Stomach (tissue), 8 donors: ENCODE measurements at regions not wholly inside any gene's neighbourhood (a gene's known extent, or its start where the extent isn't known, plus 50 kb on each side); places are given as distances from the start of the nearest gene placed in this dataset.

Experiments used
- DNase-seq, 2 donors: peaks; one replicate each; pipeline versions ENCODE4 v3.0.0 to v3.0.0-alpha.2; 2013 to 2019
- H3K27ac ChIP-seq, 5 donors: fragments of 200-600 bp in 4 of 5; sonication (generic) in 4 of 5; one replicate each; pipeline ENCODE4 v1.5.1; 2013 to 2019; ENCODE audit warnings: mild to moderate bottlenecking in 1 of 5, moderate library complexity in 1 of 5
- H3K27me3 ChIP-seq, 3 donors: fragments of 200-600 bp; sonication (generic); one replicate each; pipeline ENCODE4 v1.5.1; 2017 to 2019; ENCODE audit warnings: mixed run types in 1 of 3
- H3K36me3 ChIP-seq, 4 donors: fragments of 200-600 bp; sonication (generic); 1 replicate in 3 of 4; 2 replicates in 1 of 4; pipeline ENCODE4 v1.5.1; 2016 to 2019
- H3K4me1 ChIP-seq, 4 donors: fragments of 200-600 bp; sonication (generic); one replicate each; pipeline ENCODE4 v1.5.1; 2016 to 2019
- H3K4me3 ChIP-seq, 4 donors: fragments of 200-600 bp; sonication (generic) in 3 of 4; one replicate each; pipeline ENCODE4 v1.5.1; 2016 to 2019; ENCODE audit warnings: mild to moderate bottlenecking in 1 of 4
- H3K9me3 ChIP-seq, 4 donors: fragments of 200-600 bp; sonication (generic); one replicate each; pipeline ENCODE4 v1.5.1; 2016 to 2019
- CTCF ChIP-seq, 7 experiments: fragments of 450-650 bp in 4 of 7; fragments of 200-600 bp in 3 of 7; sonication (generic) in 3 of 7; IDR thresholded peaks; one replicate each; pipeline ENCODE4 v1.5.1; 2016 to 2019; ENCODE audit warnings: antibody characterized with exemption in 7 of 7, control low read depth in 2 of 7, mild to moderate bottlenecking in 1 of 7
- EP300 ChIP-seq: sonication (generic); formaldehyde crosslinking; IDR thresholded peaks from one replicate; pipeline ENCODE4 v1.6.1; 2017; ENCODE audit warnings: antibody characterized with exemption
- POLR2A ChIP-seq, 4 donors: fragments of 450-650 bp; IDR thresholded peaks; one replicate each; pipeline ENCODE4 v1.6.1; 2016; ENCODE audit warnings: antibody characterized with exemption in 4 of 4, control low read depth in 2 of 4, mild to moderate bottlenecking in 1 of 4, moderate library complexity in 1 of 4
- POLR2AphosphoS5 ChIP-seq, 3 donors: sonication (generic); formaldehyde crosslinking; IDR thresholded peaks; one replicate each; pipeline ENCODE4 v1.6.1; 2016; ENCODE audit warnings: antibody characterized with exemption in 3 of 3
- WGBS, 5 donors: extraction: QIAGEN DNeasy Blood & Tissue Kit in 3 of 5; methylation state at CpG; one replicate each; pipeline versions ENCODE4 v1.1.5 to v1.1.7; 2013 to 2018; 5-methylcytosine and 5-hydroxymethylcytosine counted together
- intact Hi-C: fragments of 100-400 bp; cut with DNase I; formaldehyde crosslinking; loops from one replicate; pipeline ENCODE4 v1.15.1; 2023; ENCODE audit warnings: low total_unique reads
- donor health status: healthy with polysubstance abuse.
- donor health status: Bipolar disorder and iron deficiency.
- donor health status: healthy.

- intact Hi-C loops: no loop called here
Measured at GRCh38 chr5:125829349-125829748, 593.9 kb upstream of the GRAMD2B start.

GRCh38 chr5:125833398-125833797, 589.8 kb upstream of the GRAMD2B start:
- H3K9me3 ChIP-seq: peaks cover 0 to 4% (median 0%) of the 10 kb centered on the region in 4 donors
- H3K27ac ChIP-seq: no peak overlapping the region
- H3K27me3 ChIP-seq: no peaks in the 10 kb centered on the region
- H3K4me1 ChIP-seq: peaks cover 0 to 16% (median 8%) of the 10 kb centered on the region in 4 donors
- 46 to 52% (median 49%) methylated on average over 2 of the region's 2 CpGs for WGBS, 5 donors
- no peaks in the 10 kb centered on the region for H3K36me3 ChIP-seq
- DNase-seq: peak in 1 of 2 donors; percentile 2
- H3K4me3 ChIP-seq: no peak overlapping the region
- TF ChIP-seq EP300: no peak
- TF ChIP-seq CTCF (IDR thresholded peaks at IDR 0.05): no peak
- no peak for TF ChIP-seq POLR2A (IDR thresholded peaks at IDR 0.05)
- no peak for TF ChIP-seq POLR2AphosphoS5 (IDR thresholded peaks at IDR 0.05)
- intact Hi-C loops: no loop called here

More at GRCh38 chr5:125829349-125829748, 593.9 kb upstream of the GRAMD2B start:
- H3K4me3 ChIP-seq: no peak overlapping the region
- H3K27ac ChIP-seq: no peak overlapping the region
- no peaks in the 10 kb centered on the region for H3K27me3 ChIP-seq
- WGBS, 5 donors: 69 to 82% (median 82%) methylated on average over 4 of the region's 4 CpGs
- peaks cover 0 to 7% (median 0%) of the 10 kb centered on the region in 4 donors for H3K9me3 ChIP-seq
- DNase-seq: peak in 1 of 2 donors; percentile 5
- peaks cover 0 to 5% (median 0%) of the 10 kb centered on the region in 4 donors for H3K4me1 ChIP-seq
- no peaks in the 10 kb centered on the region for H3K36me3 ChIP-seq
- TF ChIP-seq POLR2AphosphoS5 (IDR thresholded peaks at IDR 0.05): no peak

- intact Hi-C loops: no loop called here
- DNase-seq: peak in 1 of 2 donors; percentile 5
- WGBS, 5 donors: 83 to 93% (median 87%) methylated on average over 10 of the region's 10 CpGs
- no peak overlapping the region for H3K4me3 ChIP-seq
- H3K27me3 ChIP-seq: no peaks in the 10 kb centered on the region
- TF ChIP-seq POLR2AphosphoS5 (IDR thresholded peaks at IDR 0.05) (no peak), CTCF (IDR thresholded peaks at IDR 0.05) (no peak), EP300 (no peak), POLR2A (IDR thresholded peaks at IDR 0.05) (no peak)
- no peak overlapping the region for H3K27ac ChIP-seq
- H3K36me3 ChIP-seq: no peaks in the 10 kb centered on the region
- peaks cover 0 to 16% (median 8%) of the 10 kb centered on the region in 4 donors for H3K4me1 ChIP-seq
- peaks cover 0 to 3% (median 0%) of the 10 kb centered on the region in 4 donors for H3K9me3 ChIP-seq
Measured at GRCh38 chr5:125834438-125835115, 588.6 kb upstream of the GRAMD2B start.

GRCh38 chr5:125835293-125836172, 587.7 kb upstream of the GRAMD2B start:
- no peaks in the 10 kb centered on the region for H3K36me3 ChIP-seq
- WGBS, 5 donors: 11 to 25% (median 15%) methylated on average over 11 of the region's 11 CpGs
- DNase-seq: peak; percentile 48 to 83
- intact Hi-C loops: no loop called here
- no peaks in the 10 kb centered on the region for H3K27me3 ChIP-seq
- H3K4me1 ChIP-seq: peaks cover 0 to 16% (median 8%) of the 10 kb centered on the region in 4 donors
- TF ChIP-seq POLR2AphosphoS5 (IDR thresholded peaks at IDR 0.05) (no peak), CTCF (IDR thresholded peaks at IDR 0.05) (peak in 5 of 7 experiments; percentile 58 to 82 (median 77))
- H3K9me3 ChIP-seq: peaks cover 0 to 3% (median 0%) of the 10 kb centered on the region in 4 donors
- H3K4me3 ChIP-seq: peak overlapping the region in 2 of 4 donors; percentile 4 to 6
- no peak overlapping the region for H3K27ac ChIP-seq
